Loucy (cell line): ENCODE measurements at regions not wholly inside any gene's neighbourhood (a gene's known extent, or its start where the extent isn't known, plus 50 kb on each side); places are given as distances from the start of the nearest gene placed in this dataset.

Source experiments
- CTCF ChIP-seq: fragments of 200-600 bp; sonication (generic); conservative IDR thresholded peaks from 2 replicates; pipeline ENCODE4 v1.5.1; 2014; ENCODE audit warnings: mild to moderate bottlenecking, antibody characterized with exemption, low read length
- EZH2phosphoT487 ChIP-seq: fragments of 200-600 bp; IDR thresholded peaks from 2 replicates; pipeline ENCODE4 v1.6.1; 2018; ENCODE audit warnings: antibody characterized with exemption, mild to moderate bottlenecking, moderate library complexity, borderline replicate concordance

- no peak for TF ChIP-seq CTCF
- no peak for TF ChIP-seq EZH2phosphoT487
Measured at GRCh38 chr1:234715252-234716014, 105.5 kb upstream of the IRF2BP2 start.
